ENCODE measurements at regions not wholly inside any gene's neighbourhood (a gene's known extent, or its start where the extent isn't known, plus 50 kb on each side); places are given as distances from the start of the nearest gene placed in this dataset.

GRCh38 chr12:30578426-30578825, 117.2 kb downstream of the IPO8 start:
- no peaks in the 10 kb centered on the region for H3K9me3 ChIP-seq
- no peaks in the 10 kb centered on the region for H3K4me1 ChIP-seq
- H3K27ac ChIP-seq = no peak overlapping the region
- DNase-seq (ENCODE audit: low spot score in 2 of 2) = no peak
- WGBS = 84% methylated on average over 5 of the region's 5 CpGs
- H3K36me3 ChIP-seq = no peaks in the 10 kb centered on the region
- no peaks in the 10 kb centered on the region for H3K27me3 ChIP-seq
- TF ChIP-seq POLR2A (IDR thresholded peaks at IDR 0.05) (no peak), EP300 (IDR thresholded peaks at IDR 0.05) (no peak), CTCF (IDR thresholded peaks at IDR 0.05) (no peak), POLR2AphosphoS5 (IDR thresholded peaks at IDR 0.05) (no peak)
- H3K4me3 ChIP-seq = no peak overlapping the region

- TF ChIP-seq CTCF (IDR thresholded peaks at IDR 0.05) = no peak
- TF ChIP-seq POLR2A (IDR thresholded peaks at IDR 0.05) = no peak
- no peak for TF ChIP-seq EP300 (IDR thresholded peaks at IDR 0.05)
- no peak for TF ChIP-seq POLR2AphosphoS5 (IDR thresholded peaks at IDR 0.05)
- H3K9me3 ChIP-seq = no peaks in the 10 kb centered on the region
- 93% methylated on average over 1 of the region's 1 CpG for whole genome bisulfite sequencing
- no peak for DNase-seq (ENCODE audit: low spot score in 2 of 2)
- no peaks in the 10 kb centered on the region for H3K4me1 ChIP-seq
- H3K36me3 ChIP-seq = no peaks in the 10 kb centered on the region
- no peak overlapping the region for H3K4me3 ChIP-seq
- no peak overlapping the region for H3K27ac ChIP-seq
- H3K27me3 ChIP-seq = no peaks in the 10 kb centered on the region
Observed at GRCh38 chr12:30573145-30573544, 122.5 kb downstream of the IPO8 start.

- no peak for DNase-seq (ENCODE audit: low spot score in 2 of 2)
- no peaks in the 10 kb centered on the region for H3K9me3 ChIP-seq
- H3K4me3 ChIP-seq = no peak overlapping the region
- no peak overlapping the region for H3K27ac ChIP-seq
- H3K4me1 ChIP-seq = no peaks in the 10 kb centered on the region
- H3K36me3 ChIP-seq = no peaks in the 10 kb centered on the region
- TF ChIP-seq POLR2AphosphoS5 (IDR thresholded peaks at IDR 0.05) = no peak
- TF ChIP-seq CTCF (IDR thresholded peaks at IDR 0.05) = no peak
- TF ChIP-seq POLR2A (IDR thresholded peaks at IDR 0.05) = no peak
- TF ChIP-seq EP300 (IDR thresholded peaks at IDR 0.05) = no peak
- no peaks in the 10 kb centered on the region for H3K27me3 ChIP-seq
- 60% methylated on average over 5 of the region's 5 CpGs for WGBS
Observed at GRCh38 chr12:30570211-30570890, 125.3 kb downstream of the IPO8 start.

GRCh38 chr12:30569426-30569825, 126.2 kb downstream of the IPO8 start:
- DNase-seq (ENCODE audit: low spot score in 2 of 2) = no peak
- H3K4me1 ChIP-seq = no peaks in the 10 kb centered on the region
- no peak for TF ChIP-seq CTCF (IDR thresholded peaks at IDR 0.05)
- no peak for TF ChIP-seq POLR2AphosphoS5 (IDR thresholded peaks at IDR 0.05)
- TF ChIP-seq POLR2A (IDR thresholded peaks at IDR 0.05) = no peak
- no peak for TF ChIP-seq EP300 (IDR thresholded peaks at IDR 0.05)
- H3K9me3 ChIP-seq = no peaks in the 10 kb centered on the region
- no peak overlapping the region for H3K27ac ChIP-seq
- WGBS = 56% methylated on average over 4 of the region's 4 CpGs
- no peak overlapping the region for H3K4me3 ChIP-seq
- H3K27me3 ChIP-seq = no peaks in the 10 kb centered on the region
- H3K36me3 ChIP-seq = no peaks in the 10 kb centered on the region

- no peak overlapping the region for H3K4me3 ChIP-seq
- H3K9me3 ChIP-seq = no peaks in the 10 kb centered on the region
- TF ChIP-seq POLR2A (IDR thresholded peaks at IDR 0.05) = no peak
- TF ChIP-seq POLR2AphosphoS5 (IDR thresholded peaks at IDR 0.05) = no peak
- no peak for TF ChIP-seq EP300 (IDR thresholded peaks at IDR 0.05)
- TF ChIP-seq CTCF (IDR thresholded peaks at IDR 0.05) = no peak
- DNase-seq (ENCODE audit: low spot score in 2 of 2) = no peak
- H3K4me1 ChIP-seq = no peaks in the 10 kb centered on the region
- no peaks in the 10 kb centered on the region for H3K36me3 ChIP-seq
- H3K27me3 ChIP-seq = no peaks in the 10 kb centered on the region
- H3K27ac ChIP-seq = no peak overlapping the region
Observed at GRCh38 chr12:30568453-30568852, 127.2 kb downstream of the IPO8 start.

All from suprapubic skin (tissue), 4 donors.